GM18870 (cell line): ENCODE measurements at regions not wholly inside any gene's neighbourhood (a gene's known extent, or its start where the extent isn't known, plus 50 kb on each side); places are given as distances from the start of the nearest gene placed in this dataset.

Experiments
- ATAC-seq: cut with Tn5 transposase; IDR thresholded peaks from one replicate; pipeline ENCODE4 v1.9.1; 2021; ENCODE audit warnings: moderate library complexity; ENCODE audit not compliant: unreplicated experiment

DNA sequence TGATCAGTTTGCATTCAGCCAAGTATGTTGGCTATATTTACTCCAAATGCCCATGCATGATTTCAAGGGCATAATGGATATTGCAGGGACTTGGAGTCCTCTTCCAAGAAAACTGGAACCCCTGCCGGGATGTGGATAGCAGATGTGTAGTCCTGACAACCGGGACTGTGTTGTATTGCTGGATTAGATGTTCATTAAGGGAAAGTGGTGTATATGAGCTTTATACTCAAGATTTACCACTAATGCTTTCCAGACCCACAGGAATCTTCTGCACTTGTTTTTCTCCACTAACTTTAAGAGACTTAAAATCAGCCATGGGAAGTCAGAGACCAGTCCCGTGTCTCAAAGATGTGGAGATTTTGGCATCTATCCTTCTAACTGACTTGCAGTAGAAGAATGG, 770.9 kb downstream of the HDGFL1 start:
- no peak for ATAC-seq

DNA sequence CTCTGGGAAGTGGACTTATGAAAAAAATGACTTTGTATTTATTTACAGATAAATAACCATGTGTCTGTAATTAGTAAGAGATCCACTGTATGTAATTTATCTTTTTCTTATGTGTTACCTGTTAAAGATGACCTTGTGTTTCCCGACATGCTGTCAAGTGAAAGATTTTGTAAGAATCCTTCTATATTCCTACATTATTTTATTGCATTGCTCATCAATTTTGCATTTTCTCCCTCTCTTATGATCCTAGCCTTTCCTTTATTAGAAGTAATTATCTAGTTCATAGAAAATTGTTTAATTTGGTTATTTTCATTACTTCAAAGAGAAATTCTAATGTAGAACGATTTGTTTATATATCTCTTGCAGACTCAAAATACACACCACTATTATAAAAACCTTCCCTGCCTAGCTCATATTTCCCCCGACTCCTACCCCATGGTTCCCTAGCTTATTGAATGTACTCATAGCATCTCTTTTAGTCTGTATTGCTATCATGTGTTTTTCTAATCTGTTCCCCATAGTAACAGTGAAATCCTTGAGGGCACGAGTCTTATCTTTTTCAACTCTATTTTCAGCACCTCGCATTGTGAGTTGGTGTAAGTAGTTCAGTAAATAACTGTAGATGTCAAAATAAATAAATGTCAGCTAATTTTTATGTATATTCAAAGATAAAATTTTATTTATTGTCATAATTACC, 774.4 kb downstream of the HDGFL1 start:
- no peak for ATAC-seq

DNA sequence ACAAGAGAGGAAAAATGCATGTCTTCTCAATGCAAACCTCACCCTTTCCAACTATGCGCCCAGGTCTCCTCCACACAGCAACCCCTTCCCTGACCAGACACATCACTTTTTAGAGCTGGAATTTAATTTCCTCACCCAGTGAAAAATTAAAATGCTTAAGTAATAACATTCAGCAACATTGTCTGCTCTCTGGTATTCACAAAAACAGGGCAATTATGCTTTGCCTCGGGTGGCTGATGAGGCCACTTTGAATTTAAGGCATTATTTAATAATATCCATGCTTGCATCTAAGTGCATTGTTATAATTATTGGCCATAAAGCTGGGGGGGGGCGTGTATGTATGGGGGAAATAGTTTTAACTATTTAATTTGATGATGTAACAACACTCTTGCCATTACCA, 777.8 kb upstream of the NRSN1 start:
- ATAC-seq = no peak

DNA sequence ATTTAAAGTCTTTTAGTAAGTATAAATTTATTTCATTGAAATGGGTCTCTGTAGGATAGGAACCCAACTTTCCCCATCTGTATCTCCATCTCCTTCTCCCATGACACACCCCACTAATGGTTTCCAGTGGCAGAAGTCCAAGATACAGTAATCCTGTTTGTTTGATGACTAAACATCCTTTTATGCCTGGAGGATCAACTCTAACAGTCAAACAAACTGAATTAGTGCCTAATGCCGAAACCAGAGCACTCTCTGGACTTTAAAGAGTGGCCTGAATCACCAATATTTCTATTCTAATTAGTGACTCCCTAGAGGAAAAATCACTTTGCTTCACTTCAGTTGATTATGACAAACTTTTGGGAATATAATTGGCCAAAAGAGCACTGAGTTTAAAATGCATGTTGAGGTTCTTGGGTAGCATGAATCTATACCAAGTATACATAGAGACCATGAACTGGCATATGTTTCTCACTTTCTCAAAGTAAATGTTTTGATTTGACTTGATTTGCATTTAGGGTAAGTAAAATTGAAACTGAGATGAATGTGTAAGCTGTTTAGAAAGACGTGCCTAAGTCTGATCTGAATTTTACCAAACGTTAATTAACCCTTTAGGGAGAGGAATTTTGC, 776.4 kb upstream of the NRSN1 start:
- no peak for ATAC-seq

DNA sequence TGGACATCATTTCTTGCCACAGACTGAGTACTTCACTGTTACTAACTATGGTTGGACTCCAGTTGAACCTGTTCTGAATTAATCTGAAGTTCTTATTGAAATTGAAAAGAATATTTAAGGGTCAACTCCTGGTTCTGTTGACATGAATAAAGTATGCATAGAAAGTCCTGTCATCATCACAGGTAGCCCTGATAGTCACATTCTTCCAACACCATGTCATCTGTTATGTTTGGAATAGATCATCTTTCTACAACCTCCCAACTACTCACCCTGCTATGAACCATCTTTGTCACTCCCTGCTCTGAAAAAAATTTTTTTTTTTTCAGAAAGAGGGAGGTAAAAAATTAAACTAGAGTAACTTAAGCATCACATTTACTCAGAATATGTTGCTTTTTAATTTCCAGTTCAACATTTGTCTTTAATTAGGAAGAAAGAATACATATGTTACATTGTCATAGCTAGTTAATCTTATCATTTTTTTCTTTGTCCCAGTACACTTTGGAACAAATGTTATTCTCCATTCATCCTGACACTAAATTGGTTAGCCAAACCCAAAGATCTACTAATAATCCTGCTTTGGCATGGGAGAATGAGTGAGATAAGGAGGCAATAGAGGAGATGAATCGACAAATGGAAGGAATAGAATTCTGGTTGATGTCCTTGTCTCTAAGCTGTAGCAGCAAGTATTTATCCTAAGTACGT, 775.1 kb upstream of the NRSN1 start:
- ATAC-seq = no peak

DNA sequence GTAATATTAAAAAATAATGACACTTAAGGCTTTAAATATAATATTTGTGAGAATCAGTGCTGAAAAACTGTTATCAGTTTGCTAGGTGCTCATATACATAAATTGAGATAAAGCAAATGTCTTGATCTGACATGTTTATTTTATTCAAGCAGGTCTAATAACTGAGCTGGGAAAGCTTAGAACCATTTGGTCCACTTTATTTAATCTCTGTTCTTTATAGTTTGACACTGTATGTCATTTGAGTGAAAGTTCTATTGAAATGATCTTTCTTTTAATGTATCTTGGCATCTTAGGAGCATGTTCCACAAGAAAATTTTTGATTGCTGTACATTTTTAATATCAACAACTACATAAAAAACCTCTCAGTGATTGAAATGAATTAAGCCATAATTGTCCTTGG, 772.0 kb upstream of the NRSN1 start:
- no peak for ATAC-seq

DNA sequence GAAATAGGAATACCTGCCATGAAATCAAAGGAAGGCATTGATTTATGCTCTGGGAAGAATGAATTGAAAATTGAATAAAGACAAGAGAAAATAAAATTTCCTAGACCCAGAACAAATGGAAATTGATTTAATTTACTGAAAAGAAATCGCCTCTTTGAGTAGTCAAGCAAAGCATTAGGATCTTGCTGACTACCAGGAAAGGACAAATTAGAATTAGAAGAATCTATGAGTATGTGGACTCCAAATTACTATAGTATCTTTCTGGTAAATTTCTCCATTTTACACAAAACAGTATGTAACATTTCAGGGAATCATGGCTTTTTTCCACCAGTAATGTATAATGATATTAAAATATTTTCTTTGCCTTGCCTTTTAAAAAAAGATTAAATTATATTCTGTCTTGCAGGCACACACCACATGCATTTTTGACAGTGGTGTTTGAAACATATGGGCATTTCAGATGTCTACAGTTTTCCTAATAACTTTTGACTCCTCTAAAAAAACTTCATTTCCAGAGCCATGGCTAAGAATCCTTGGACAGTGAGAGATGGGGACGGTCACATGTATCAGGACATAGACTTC, 768.7 kb upstream of the NRSN1 start:
- no peak for ATAC-seq

DNA sequence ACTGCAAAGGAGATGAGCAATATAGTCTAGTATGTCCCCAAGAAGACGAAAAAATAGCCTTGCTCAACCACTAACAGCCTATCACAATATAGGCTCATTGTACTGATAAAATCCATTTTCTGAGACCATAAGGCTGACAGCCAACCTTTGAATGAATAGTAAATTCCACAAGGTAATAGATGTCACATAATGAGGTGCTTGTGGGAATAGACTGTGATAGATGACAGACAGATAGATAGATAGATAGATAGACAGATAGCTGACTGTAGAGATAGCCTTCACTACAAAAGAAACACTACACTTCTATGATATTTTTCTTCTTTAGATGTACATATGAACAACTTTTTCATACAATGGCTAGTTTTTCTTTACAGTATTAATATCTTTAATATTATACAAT, 760.3 kb upstream of the NRSN1 start:
- no peak for ATAC-seq

DNA sequence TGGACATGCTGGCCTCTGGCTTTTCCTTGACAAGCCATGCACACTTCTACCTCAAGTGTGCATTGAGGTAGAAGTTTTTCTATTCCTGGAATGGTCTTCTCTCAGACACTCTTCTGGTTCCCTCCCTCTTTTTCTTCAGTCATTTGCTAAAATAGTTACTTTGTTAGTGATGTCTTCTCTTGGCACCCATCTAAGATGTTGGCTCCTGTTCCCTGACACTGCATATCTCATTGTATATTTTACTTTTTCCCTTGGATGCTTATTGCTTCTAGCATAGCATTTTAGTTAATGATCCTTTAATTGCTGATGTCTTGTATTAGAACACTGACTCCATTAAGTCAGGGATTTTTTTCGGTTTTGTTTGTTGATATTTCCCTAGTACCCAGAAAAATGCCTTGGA, 758.7 kb upstream of the NRSN1 start:
- no peak for ATAC-seq

DNA sequence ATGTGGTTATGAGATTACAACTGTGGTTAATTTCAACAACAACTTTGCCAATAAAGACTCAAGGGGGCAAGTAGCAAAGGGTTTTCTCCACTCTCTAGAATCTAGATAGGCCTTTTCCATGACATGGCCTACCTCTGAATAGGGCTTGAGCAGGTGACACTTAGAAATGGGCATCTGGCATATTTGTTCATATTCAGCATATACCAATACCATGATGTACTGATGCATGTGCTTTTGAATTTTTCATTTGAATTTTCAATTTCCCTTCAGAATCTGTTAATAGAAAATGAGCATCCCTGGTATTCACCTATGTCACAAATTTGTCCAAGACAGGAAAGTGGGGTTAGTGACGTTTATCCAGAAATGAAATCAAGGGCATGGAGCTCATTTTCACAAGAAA, 757.5 kb upstream of the NRSN1 start:
- no peak for ATAC-seq

DNA sequence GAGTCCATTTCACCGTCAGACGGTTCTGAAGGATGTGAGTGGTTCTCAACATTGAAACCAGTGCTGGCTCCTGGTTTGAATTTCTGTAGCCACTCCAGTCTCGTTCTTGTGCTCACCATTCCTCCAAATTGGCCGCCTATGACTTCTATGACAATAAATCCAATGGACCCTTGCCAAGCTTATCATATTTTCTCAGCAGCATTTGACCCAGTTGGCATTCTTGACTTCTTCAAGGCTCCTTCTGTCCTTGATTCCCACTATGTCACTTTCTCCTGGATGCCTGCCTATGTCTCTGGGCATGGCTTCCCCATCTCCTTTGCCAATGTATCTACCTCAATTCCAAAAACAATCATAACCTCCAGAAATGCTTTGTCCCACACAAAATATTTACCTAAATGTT, 756.0 kb upstream of the NRSN1 start:
- no peak for ATAC-seq

DNA sequence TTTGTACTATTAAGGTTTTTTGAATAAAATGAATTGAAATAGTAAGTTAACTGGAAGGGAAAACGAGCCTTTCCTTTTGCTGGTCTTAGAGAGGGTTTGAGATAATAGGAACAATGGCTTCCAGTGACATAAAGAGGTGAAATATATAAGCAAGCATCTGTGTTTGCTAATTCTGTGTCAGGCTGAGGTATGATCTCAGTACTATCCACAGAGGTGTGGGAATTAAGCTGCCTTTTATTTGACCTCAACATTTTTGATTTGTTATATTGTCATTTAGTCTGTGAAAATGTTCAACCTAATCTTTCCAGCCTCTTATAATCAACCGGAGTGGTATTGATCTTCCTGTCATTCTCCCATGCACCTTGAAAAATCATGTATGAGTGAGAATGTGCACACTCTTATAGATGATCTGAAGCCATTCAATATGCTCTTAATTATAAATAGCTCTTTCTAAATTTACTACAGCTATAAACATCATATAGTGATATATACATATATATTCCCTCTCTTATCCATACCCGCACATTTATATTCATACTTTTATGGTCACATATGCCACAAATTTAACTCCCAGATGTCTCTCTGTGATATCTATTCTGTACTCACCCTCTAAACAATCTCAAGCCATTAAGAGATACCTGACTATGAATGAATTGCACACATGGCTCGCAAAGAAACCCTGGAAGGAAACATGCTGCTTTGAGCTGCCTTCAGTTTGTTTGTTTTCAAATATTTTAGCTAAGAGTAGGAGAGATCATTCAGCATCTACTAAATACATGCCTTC, 754.7 kb upstream of the NRSN1 start:
- ATAC-seq = no peak

DNA sequence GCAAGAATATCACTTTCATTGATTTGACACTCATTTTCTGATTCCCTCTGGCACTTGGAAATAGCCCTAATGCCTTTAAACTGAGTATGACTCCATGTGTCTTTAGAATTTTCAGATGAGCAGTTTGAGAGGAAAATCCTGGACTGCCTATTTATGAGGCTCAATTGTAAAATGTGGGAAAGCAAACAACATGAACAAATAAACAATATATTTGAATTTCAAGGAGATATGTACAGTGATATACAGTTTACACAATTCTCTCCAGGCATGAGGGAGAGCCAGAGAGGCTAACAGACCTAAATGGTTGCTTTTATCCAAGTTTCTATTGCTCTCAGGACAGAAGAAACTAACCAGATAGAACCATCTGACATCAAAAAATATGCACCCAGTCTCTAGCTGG, 748.2 kb upstream of the NRSN1 start:
- ATAC-seq = no peak

DNA sequence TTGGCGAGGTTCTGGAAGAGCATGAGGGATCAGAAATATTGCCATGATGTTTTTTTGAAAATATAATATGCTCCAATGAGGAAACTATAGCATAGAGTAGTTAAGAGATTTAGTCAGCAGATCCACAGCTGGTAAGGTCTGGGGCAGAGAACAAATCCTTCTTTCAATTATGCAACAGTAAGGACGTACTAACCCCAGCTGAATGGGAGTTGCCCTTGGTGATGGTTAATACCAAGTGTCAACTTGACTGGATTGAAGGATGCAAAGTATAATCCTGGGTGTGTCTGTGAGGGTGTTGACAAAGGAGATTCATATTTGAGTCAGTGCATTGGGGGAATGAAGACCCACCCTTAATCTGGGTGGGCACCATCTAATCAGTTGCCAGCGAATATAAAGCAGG, 745.5 kb upstream of the NRSN1 start:
- no peak for ATAC-seq

DNA sequence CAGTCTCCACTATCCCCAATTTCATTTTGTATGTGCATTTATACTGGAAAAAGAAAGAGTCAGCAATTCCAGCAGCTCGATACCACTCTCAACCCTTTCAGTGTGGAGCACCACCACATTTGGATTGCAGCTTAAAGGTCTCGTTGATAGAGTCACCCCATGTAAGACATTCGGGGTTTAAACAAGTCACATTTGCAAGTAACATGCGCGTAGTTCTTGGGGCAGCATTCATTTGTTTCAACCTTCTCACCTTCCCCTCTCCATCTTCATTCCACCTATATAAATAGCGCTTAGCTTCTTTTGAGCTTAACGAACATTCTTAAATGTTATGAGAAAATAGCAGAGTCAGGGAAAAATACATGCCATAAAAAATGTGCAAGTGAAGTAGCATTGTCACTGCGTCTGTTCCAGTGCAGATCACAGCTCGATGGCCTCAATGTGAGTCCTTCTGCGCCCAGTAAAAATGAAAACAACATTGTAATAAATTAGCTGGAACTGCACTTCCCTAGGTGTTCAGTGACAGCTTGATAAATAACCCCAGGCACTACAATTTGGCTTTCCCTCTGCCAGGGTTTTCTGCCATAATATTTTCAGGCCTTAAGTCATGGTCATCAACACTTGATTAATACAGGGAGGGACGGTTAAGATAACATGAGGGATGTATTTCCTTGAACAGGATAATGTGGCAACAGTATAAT, 737.8 kb upstream of the NRSN1 start:
- no peak for ATAC-seq

DNA sequence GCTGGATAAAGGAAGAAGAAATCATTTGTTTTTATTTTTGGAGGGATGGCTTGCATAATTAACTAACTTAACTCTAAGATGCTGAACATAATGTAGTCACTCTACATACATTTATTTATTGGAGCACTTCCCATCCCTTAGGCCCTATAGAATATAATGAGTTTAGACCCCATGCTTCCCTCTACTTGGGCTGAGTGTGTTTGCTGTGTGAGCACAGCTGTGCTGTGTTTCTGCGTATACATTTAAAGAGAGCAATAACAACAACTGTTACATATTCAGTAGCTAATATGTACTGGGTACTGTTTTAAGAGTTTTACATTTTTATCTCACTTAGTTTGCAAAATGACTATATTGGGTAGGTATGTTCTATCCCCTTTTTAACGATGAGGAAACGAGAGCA, 736.6 kb upstream of the NRSN1 start:
- no peak for ATAC-seq

DNA sequence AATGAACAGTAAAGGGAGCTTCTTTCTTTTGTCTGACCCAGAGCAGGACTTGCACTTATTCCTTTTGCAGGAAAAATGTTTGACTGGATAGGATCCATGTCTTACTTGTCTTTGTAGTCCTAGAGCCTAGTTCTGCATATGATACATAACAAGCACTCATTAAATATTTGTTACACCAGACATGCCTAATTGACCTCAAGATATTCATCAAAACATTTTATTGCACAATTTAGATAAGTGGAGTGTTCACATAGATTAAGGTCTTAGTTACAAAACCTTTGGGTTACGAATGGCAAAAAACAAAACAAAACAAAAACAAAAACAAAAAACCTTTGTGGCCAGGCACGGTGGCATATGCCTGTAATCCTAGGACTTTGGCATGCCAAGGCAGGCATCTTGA, 735.8 kb upstream of the NRSN1 start:
- no peak for ATAC-seq

DNA sequence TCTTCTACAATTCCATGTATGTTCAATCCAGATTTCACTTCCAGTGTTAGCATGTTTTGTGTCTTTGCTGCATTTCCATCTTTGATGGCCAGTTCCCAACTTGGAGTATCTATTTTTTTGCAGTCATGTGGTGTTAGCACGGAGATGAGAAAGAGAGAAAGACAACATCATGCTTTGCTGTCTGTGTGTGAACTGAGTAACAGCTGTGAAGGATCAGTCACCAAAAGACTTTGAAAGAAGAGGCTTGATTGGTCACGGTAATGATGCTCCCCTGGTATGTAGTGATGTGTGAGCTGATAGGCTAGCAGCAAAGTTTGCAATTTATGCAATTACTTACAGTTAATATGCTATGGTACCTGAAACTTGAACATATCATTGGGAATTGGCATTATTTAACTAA, 731.3 kb upstream of the NRSN1 start:
- ATAC-seq = no peak

DNA sequence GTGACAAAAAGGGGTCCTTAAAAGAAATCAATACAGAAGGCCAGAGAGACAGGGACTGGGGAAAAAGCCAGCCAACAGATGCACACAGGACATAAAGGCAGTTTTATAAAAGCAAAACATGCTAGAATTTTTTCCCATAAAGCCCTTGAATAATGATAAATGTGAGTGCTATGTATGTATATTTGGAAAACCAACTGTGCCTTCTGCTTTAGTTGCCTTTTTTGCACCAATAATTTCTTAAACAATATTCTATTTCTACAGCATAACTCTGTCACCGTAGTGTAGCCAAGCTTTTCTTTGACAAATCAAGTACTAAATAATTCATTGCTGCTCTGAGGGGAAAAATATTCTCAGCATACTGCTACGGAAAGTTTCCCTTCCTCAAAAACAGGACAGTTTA, 730.6 kb upstream of the NRSN1 start:
- ATAC-seq = no peak

DNA sequence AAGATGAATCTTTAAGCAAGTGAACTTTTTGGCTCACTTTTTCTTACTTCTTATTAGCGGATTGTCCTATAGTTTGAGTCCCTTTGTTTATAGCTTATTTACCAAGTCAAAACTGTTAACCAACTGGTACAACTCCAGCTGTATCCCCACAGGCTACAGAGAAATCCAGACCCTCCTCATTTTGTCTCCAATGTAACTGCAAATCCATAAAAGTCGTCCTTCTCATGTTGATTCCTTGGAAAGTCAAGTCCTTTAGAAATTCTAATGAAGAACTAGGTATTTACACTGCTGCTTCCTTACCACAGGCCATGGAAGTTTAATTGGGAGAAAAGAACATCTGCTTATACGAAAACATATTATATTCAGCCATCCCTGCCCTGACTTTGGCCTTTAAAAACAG, 729.1 kb upstream of the NRSN1 start:
- ATAC-seq = no peak

DNA sequence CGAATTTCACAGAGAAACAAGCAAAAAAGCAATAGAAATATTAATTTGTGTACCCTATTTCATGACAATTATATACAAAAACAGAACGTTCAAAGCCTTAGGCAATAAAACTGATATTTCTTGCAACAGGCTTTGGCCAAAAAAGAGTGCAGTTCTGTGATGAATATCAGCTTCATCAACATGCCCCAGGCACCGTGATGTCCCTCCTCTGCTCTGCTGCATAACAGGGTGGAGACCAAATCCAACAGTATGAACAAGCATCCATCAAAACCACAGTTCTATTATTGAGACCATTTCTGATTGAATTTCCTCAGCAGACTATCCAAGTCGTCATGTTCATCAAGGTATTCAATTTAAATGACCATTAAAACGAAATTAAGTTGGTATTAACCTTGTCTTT, 722.6 kb upstream of the NRSN1 start:
- no peak for ATAC-seq
